AG08396 (cell line): ENCODE measurements at regions not wholly inside any gene's neighbourhood (a gene's known extent, or its start where the extent isn't known, plus 50 kb on each side); places are given as distances from the start of the nearest gene placed in this dataset.

ENCODE experiments used
- DNase-seq: peaks from one replicate; pipeline ENCODE4 v3.0.0; 2012; ENCODE audit warnings: low spot score, mixed read lengths

GRCh38 chr10:88169037-88169319 is 305.6 kb downstream of the PTEN start:
- DNase-seq = no peak

- no peak for DNase-seq
These were observed 307.2 kb downstream of the PTEN start for GRCh38 chr10:88170628-88171027.

- DNase-seq = no peak
These were observed 308.7 kb downstream of the PTEN start for GRCh38 chr10:88172159-88172558.

GRCh38 chr10:88174391-88174790 is 311.0 kb downstream of the PTEN start:
- DNase-seq = no peak

GRCh38 chr10:88178758-88179157 is 315.3 kb downstream of the PTEN start:
- no peak for DNase-seq

GRCh38 chr10:88179831-88180230 is 316.4 kb downstream of the PTEN start:
- DNase-seq = no peak

GRCh38 chr10:88181902-88182600 is 318.6 kb downstream of the PTEN start:
- DNase-seq = no peak

GRCh38 chr10:88182601-88182930 is 319.1 kb downstream of the PTEN start:
- no peak for DNase-seq

- no peak for DNase-seq
These were observed 321.3 kb downstream of the PTEN start for GRCh38 chr10:88184543-88185297.

GRCh38 chr10:88185830-88186229 is 322.4 kb downstream of the PTEN start:
- no peak for DNase-seq

GRCh38 chr10:88186335-88186734 is 322.9 kb downstream of the PTEN start:
- DNase-seq = peak; percentile 61

GRCh38 chr10:88187472-88187871 is 324.0 kb downstream of the PTEN start:
- DNase-seq = no peak

- DNase-seq = no peak
These were observed 326.7 kb downstream of the PTEN start for GRCh38 chr10:88190123-88190522.

GRCh38 chr10:88190540-88191235 is 327.3 kb downstream of the PTEN start:
- no peak for DNase-seq

GRCh38 chr10:88193018-88193417 is 329.6 kb downstream of the PTEN start:
- DNase-seq = no peak

- no peak for DNase-seq
These were observed 330.8 kb downstream of the PTEN start for GRCh38 chr10:88194041-88194887.

GRCh38 chr10:88194961-88195367 is 331.5 kb downstream of the PTEN start:
- no peak for DNase-seq

- DNase-seq = no peak
These were observed 332.4 kb downstream of the PTEN start for GRCh38 chr10:88195841-88196240.

- DNase-seq = no peak
These were observed 332.9 kb downstream of the PTEN start for GRCh38 chr10:88196291-88196690.

GRCh38 chr10:88198023-88198422 is 334.6 kb downstream of the PTEN start:
- no peak for DNase-seq

GRCh38 chr10:88200312-88201032 is 337.0 kb downstream of the PTEN start:
- DNase-seq = no peak
